Heart right ventricle (tissue), 16 donors: ENCODE measurements at regions not wholly inside any gene's neighbourhood (a gene's known extent, or its start where the extent isn't known, plus 50 kb on each side); places are given as distances from the start of the nearest gene placed in this dataset.

Source experiments
- ATAC-seq, 8 donors: fragments of 200-7000 bp; cut with Tn5 transposase; one replicate each; pipeline ENCODE4 v1.9.1; 2020; ENCODE audit warnings: mild to moderate bottlenecking in 8 of 8, moderate library complexity in 8 of 8, moderate number of reproducible peaks in 1 of 8
- DNase-seq, 2 donors: peaks; one replicate each; pipeline ENCODE4 v3.0.0-alpha.2; 2020
- H3K27ac ChIP-seq, 10 donors: fragments of 200-600 bp; sonication (generic) in 2 of 10; one replicate each; pipeline versions ENCODE4 v1.5.0 to v1.8.0; 2020 to 2022; ENCODE audit warnings: mild to moderate bottlenecking in 3 of 10
- H3K27me3 ChIP-seq, 7 donors: fragments of 200-600 bp; one replicate each; pipeline ENCODE4 v1.8.0; 2021 to 2022; ENCODE audit warnings: mild to moderate bottlenecking in 2 of 7
- H3K36me3 ChIP-seq, 9 donors: fragments of 200-600 bp; sonication (generic) in 1 of 9; one replicate each; pipeline versions ENCODE4 v1.5.0 to v1.8.0; 2020 to 2022; ENCODE audit warnings: mild to moderate bottlenecking in 2 of 9
- H3K4me1 ChIP-seq, 9 donors: fragments of 200-600 bp; sonication (generic) in 1 of 9; one replicate each; pipeline versions ENCODE4 v1.5.0 to v1.8.0; 2020 to 2022; ENCODE audit warnings: mild to moderate bottlenecking in 4 of 9
- H3K4me3 ChIP-seq, 10 donors: fragments of 200-600 bp; sonication (generic) in 2 of 10; one replicate each; pipeline versions ENCODE4 v1.5.0 to v1.8.0; 2020 to 2022; ENCODE audit warnings: mild to moderate bottlenecking in 7 of 10, moderate library complexity in 2 of 10
- H3K9me3 ChIP-seq, 11 donors: fragments of 200-600 bp in 10 of 11; sonication (generic) in 2 of 11; one replicate each; pipeline versions ENCODE4 v1.5.0 to v1.8.0; 2013 to 2022; ENCODE audit warnings: mild to moderate bottlenecking in 2 of 11, control low read depth in 1 of 11, moderate library complexity in 1 of 11
- WGBS, 2 donors: extraction: QIAGEN DNeasy Blood & Tissue Kit; methylation state at CpG; one replicate each; pipeline ENCODE4 v1.1.7; 2013; ENCODE audit warnings: inconsistent platforms in 1 of 2; 5-methylcytosine and 5-hydroxymethylcytosine counted together
- intact Hi-C, 10 donors: fragments of 100-400 bp; cut with DNase I; formaldehyde crosslinking; loops; one replicate each; pipeline versions ENCODE4 v1.11.1 to v1.14.2; 2022
- TF ChIP-seq, protein P1 (sequence below), 9 donors: fragments of 200-600 bp; sonication (generic) in 2 of 9; IDR thresholded peaks; one replicate each; pipeline versions ENCODE4 v1.5.0 to v1.8.0; 2021 to 2022; ENCODE audit warnings: antibody characterized with exemption in 9 of 9, mild to moderate bottlenecking in 5 of 9, moderate library complexity in 1 of 9
- donor health status: Arrhythmogenic right ventricular cardiomyopathy.
- donor health status: ischemic (EF 13 %, LVEDD 7.1; RV severe dilation, severe dysfunction).
- donor health status: healthy with polysubstance abuse.
- donor health status: DM: no; HTN: yes; CAD: no.
- donor health status: DM: no; HTN: no; CAD: no.
- donor health status: ischemic (EF 25% LVEDD 6.9; RV normal size, moderate dysfunction).
- donor health status: ischemic (EF 25% LVEDD 5.7; RV mildly dilated, moderate dysfunction).
- donor health status: healthy.
- donor health status: DM: yes; HTN: yes; CAD: no.
- donor health status: Ischemic cardiomyopathy.
- donor health status: ischemic (EF 35%, LVEDD 5.7; RV mildly dilated, moderate dysfunction).
- donor health status: nonischemic (EF 11% LVEDD 7.7; RV severe dilation, severe dysfunction).
- donor health status: DM: yes; HTN: yes; CAD: no.
- donor health status: PGD.
- donor health status: ischemic (EF 29% LVEDD 5.4; RV normal size, mild dysfunction).
- donor health status: nonischemic (EF 23%, LVEDD 6.1; RV moderate dilation, normal function).

DNA sequence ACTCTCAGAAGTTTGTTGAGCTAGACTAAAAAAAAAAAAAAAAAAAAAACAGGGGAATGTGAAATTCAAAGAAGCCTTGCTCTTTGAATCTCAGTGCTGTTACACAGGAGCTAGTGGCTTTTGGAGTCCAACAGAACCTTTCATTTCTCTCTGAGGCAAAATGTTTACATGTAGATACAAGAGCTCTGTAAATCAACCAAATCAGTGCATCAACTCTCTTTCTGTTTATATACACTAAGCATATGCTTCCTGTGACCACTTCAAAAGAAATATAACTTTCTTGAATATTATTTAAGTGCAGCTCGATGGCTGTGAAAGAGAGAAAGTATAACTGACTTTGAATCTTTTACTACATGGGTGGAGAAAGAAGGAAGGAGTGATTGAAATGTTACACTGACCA is 115.3 kb upstream of the ITGA1 start:
- intact Hi-C loops = loop anchor here in 1 of 10 donors (10.0 kb wide), 1 partner anchor 232 kb away; no protein-coding TSS in a partner anchor
- no peak overlapping the region for H3K27ac ChIP-seq
- peaks cover 0 to 13% (median 0%) of the 10 kb centered on the region in 9 donors for H3K4me1 ChIP-seq
- TF ChIP-seq, protein P1, sequence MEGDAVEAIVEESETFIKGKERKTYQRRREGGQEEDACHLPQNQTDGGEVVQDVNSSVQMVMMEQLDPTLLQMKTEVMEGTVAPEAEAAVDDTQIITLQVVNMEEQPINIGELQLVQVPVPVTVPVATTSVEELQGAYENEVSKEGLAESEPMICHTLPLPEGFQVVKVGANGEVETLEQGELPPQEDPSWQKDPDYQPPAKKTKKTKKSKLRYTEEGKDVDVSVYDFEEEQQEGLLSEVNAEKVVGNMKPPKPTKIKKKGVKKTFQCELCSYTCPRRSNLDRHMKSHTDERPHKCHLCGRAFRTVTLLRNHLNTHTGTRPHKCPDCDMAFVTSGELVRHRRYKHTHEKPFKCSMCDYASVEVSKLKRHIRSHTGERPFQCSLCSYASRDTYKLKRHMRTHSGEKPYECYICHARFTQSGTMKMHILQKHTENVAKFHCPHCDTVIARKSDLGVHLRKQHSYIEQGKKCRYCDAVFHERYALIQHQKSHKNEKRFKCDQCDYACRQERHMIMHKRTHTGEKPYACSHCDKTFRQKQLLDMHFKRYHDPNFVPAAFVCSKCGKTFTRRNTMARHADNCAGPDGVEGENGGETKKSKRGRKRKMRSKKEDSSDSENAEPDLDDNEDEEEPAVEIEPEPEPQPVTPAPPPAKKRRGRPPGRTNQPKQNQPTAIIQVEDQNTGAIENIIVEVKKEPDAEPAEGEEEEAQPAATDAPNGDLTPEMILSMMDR (IDR thresholded peaks at IDR 0.05) = no peak
- no peaks in the 10 kb centered on the region for H3K27me3 ChIP-seq
- H3K4me3 ChIP-seq = no peak overlapping the region
- ATAC-seq (no peak), DNase-seq (no peak)
- H3K36me3 ChIP-seq = no peaks in the 10 kb centered on the region
- 67 to 76% methylated on average over 1 of the region's 1 CpG for WGBS, 2 donors
- H3K9me3 ChIP-seq = no peaks in the 10 kb centered on the region

DNA sequence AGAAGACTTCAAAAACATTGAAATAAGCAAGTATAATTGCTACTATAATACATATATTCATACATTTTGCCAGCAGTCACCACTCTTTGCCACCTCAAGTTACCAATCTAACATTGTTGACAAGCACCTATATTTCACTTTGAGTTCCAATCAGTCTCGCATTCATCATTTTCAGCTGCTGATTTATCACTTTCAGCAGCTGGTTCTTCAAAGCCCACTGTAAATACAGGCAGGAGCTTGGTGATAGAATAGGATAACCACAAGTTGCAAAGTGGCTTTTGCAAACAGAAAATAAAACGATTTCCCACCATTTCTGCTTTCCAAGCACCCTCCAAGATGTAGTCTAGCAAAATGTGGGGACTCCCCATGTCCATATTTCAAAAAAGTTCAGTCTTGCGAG is 114.2 kb upstream of the ITGA1 start:
- TF ChIP-seq, protein P1 (IDR thresholded peaks at IDR 0.05) = no peak
- intact Hi-C loops = loop anchor here in 1 of 10 donors (10.0 kb wide), 1 partner anchor 231 kb away; no protein-coding TSS in a partner anchor
- 67 to 82% methylated on average over 3 of the region's 3 CpGs for WGBS, 2 donors
- DNase-seq (no peak), ATAC-seq (no peak)
- Histone ChIP-seq H3K4me3 (no peak overlapping the region), H3K36me3 (no peaks in the 10 kb centered on the region), H3K27ac (no peak overlapping the region), H3K27me3 (no peaks in the 10 kb centered on the region), H3K9me3 (no peaks in the 10 kb centered on the region), H3K4me1 (peaks cover 0 to 13% (median 0%) of the 10 kb centered on the region in 9 donors)

DNA sequence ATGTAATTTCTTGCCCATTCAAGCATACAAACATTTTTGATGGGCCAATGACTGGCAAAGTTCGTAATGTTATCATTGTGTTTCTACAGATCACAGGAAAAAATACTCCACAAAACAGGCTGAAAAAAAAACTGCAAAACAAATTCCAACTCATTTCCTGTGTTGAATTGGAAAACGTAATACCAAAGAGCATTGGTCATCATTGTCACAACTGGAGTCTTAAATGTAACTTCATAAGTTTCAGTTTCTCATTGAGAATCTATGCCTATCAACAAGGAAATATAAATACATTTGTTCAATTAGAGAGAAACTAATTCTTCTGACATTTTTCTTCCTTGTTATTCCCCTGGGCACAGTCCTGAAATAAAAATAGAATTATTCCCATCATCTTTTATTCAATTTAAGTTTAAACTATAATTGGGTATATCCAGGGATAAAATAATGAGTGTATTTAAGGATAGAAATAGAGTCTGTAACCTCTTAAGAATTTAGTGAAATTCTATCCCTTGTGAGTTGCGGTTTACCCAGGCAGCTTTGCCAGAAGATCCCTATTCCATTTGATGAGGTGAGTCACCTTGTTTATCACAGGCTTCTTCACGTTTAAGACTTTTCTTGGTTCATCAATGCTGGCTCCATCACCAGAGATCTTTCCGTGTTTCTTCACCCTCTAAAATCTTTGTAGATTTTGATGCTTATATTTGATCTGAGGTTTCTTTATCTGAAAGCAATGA is 112.7 kb upstream of the ITGA1 start:
- H3K4me1 ChIP-seq = peaks cover 0 to 13% (median 0%) of the 10 kb centered on the region in 9 donors
- H3K4me3 ChIP-seq = peak overlapping the region in 1 of 10 donors; percentile 11
- WGBS, 2 donors = 61 to 65% methylated on average over 5 of the region's 5 CpGs
- ATAC-seq (peak in 1 of 8 donors; percentile 52), DNase-seq (no peak)
- H3K36me3 ChIP-seq = no peaks in the 10 kb centered on the region
- intact Hi-C loops = loop anchor here in 1 of 10 donors (10.0 kb wide), 1 partner anchor 230 kb away; no protein-coding TSS in a partner anchor
- peak overlapping the region in 8 of 10 donors; percentile 22 to 69 (median 44) for H3K27ac ChIP-seq
- TF ChIP-seq, protein P1 (IDR thresholded peaks at IDR 0.05) = no peak
- no peaks in the 10 kb centered on the region for H3K9me3 ChIP-seq
- H3K27me3 ChIP-seq = no peaks in the 10 kb centered on the region

DNA sequence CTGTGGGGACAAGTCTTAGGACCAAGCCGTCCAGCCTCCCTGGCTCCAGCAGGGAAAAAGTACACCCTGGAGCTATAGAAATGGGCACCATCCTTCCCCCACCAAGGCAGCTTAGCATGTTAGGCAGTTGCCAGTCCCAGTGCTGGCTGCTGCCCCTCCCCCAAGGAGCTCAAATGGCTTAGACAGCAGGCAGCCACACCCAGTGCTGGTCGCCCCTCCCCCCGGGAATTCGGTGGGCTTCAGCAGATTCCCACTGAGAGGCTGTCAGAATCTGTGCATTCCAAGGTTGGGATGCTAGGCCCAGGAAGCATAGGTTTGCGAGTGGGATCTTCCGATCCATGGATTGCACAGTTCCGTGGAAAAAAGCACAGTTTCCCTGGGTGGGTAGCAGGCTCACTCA is 105.2 kb upstream of the ITGA1 start:
- no peak for ATAC-seq
- Histone ChIP-seq H3K27me3 (no peaks in the 10 kb centered on the region), H3K27ac (no peak overlapping the region), H3K9me3 (peaks cover 0 to 2% (median 0%) of the 10 kb centered on the region in 11 donors), H3K36me3 (no peaks in the 10 kb centered on the region), H3K4me1 (no peaks in the 10 kb centered on the region), H3K4me3 (no peak overlapping the region)
- WGBS, 2 donors = 69 to 71% methylated on average over 7 of the region's 7 CpGs
- TF ChIP-seq, protein P1 (IDR thresholded peaks at IDR 0.05) = no peak
- DNase-seq = no peak
- intact Hi-C loops = loop anchor here in 1 of 10 donors (10.0 kb wide), 1 partner anchor 222 kb away; no protein-coding TSS in a partner anchor
